HG02623 (cell line): ENCODE measurements at regions not wholly inside any gene's neighbourhood (a gene's known extent, or its start where the extent isn't known, plus 50 kb on each side); places are given as distances from the start of the nearest gene placed in this dataset.
A peak's percentile ranks its signal among the peaks of the same experiment; 100 is the strongest.

Source experiments
- ATAC-seq: cut with Tn5 transposase; IDR thresholded peaks from one replicate; pipeline ENCODE4 v1.9.1; 2021; ENCODE audit warnings: moderate library complexity; ENCODE audit not compliant: unreplicated experiment

DNA sequence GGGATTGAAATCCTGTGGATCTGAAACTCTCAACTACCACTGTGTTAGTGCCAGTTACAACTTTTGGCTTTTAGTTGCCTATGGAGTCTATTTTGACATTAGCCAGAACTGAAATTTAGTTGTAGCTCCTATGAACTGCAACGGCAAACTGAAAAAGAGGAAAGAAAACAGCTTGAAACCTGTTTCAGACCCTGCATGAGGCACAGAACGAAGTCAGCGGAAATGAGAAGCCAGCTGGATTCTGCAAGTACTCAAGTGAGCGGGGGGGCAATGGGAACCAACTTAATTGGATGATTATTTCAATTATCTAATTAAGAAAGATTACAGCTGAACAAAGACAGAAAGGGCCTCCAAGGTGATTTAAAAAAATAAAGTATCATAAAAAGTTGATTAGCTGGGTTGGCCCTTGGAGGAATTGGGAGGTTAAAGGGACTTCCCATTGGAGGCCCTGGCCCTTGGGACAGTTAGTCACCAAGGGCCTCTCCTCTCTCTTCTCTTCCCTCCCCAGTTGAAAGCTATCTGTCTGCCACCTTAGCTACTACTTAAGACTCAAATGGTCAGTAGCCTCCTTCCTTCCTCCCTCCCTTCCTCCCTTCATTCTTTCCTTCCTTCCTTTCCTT lies 352.1 kb downstream of the SHQ1 start:
- no peak for ATAC-seq

DNA sequence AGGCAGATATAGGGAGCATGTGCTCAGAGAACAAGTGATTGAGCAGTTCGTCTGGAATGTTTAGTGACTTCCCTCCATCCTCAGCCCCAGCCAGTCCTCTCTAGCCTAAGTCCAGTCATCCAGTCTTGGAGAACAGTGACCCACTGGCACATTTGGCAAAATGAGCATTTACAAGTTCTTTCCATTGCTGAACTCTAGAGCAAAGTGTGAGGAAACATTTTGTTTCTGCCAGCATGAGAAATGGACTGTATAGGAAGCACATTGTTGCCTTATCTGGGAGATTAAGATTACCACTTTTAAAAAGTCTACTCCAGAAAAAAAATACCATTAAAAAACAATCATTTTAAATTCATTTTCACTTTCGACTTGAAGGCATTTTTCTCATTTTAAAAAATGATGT lies 353.6 kb downstream of the SHQ1 start:
- ATAC-seq, result no peak

DNA sequence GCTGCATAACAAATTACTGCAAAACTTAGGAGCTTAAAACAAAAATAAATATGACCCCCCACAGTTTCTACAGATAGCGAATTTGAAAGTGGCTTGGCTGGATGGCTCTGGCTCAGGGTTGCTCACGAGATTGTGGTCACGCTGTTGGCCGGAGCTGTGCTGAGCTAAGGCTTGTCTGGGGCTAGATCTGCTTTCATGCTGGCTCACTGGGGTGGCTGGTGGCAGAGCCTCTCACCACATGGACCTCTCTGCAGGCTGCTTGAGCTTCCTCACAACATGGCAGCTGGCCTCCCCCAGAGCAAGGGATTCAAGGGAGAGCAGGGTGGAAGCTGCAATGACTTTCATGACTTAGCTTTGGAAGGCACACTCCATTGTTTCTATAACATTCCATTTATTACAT lies 354.1 kb downstream of the SHQ1 start:
- no peak for ATAC-seq

DNA sequence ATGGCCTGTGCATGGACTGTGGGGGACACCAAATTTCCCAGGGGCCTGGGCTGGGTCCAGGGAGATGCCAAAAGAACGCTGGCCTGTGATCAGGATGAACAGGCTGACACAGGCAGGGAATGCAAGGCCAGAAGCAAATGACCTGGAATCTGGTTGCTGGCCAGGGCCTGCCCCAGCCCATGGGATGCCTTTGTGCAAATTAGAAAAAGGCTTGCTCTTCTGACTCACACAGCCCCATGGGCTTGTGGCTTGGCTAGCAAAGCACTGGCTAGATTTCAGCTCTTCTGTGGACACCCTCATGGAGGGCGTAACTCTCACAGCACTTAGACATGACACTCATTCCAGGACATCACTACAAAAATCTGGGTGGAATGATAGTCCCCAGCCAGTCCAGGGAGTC lies 356.0 kb downstream of the SHQ1 start:
- ATAC-seq, result no peak

DNA sequence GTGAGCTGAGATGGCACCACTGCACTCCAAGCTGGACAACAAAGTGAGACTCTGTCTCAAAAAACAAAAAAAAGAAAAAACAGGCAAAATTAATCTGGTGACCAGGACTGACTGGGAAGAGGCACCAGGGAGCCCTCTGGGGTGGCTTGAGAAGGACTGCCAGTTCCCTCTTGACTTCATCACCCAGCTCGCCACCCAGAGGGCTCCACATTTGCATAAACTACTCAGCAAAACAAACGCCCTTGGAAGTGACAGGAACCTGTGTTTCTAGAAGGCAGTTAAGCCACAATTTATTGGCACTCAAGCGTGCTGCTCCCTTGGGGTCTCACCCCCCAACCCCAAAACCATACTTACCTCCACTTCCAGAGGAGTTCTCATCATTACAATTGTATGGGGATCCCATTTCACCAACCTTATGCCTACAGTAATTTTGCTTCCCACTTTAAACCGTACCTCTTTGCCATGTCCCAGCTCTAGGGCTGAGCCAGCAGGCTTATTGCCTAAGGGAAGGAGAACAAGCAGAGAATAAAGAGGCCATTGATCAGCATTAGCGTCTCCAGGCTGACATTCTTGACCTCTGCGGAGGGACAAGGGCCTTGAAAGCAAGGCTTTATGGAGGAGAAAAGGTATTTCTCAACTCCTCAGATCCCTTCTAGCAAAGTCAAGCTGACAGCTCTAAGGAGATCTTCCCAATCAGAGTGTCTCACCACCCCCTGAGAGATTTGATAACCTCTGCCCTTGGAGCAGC lies 357.4 kb downstream of the SHQ1 start:
- no peak for ATAC-seq

DNA sequence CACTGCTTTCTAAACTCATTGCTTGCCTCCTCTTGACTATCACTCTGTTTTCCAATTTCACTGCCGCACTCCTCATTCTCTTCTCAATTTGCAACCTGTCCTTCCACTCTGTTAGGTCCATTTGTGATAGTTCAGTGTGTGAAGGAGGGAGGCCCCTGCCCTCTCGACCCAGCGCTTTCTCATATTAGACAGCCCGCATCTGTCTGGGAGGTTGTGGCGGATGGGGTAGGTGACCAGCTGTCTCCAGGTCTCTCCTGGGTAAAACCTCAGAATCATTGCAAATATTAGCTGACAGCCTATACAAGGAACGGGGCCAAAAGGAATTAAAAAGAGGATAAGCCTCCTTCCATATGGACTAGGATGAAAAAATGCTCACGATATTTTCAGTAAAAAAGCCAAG lies 358.3 kb downstream of the SHQ1 start:
- ATAC-seq, result no peak

DNA sequence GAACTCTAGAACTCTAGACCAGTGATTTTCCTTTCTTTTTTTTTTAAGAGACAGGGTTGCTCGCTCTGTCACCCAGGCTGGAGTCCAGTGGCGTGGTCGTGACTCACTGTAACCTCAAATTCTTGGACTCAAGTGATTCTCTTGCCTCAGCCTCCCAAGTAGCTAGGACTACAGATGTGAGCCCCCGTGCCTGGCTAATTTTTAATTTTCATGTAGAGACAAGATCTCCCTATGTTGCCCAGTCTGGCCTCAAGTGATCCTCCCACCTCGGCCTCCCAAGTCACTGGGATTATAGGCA lies 359.6 kb downstream of the SHQ1 start:
- no peak for ATAC-seq

DNA sequence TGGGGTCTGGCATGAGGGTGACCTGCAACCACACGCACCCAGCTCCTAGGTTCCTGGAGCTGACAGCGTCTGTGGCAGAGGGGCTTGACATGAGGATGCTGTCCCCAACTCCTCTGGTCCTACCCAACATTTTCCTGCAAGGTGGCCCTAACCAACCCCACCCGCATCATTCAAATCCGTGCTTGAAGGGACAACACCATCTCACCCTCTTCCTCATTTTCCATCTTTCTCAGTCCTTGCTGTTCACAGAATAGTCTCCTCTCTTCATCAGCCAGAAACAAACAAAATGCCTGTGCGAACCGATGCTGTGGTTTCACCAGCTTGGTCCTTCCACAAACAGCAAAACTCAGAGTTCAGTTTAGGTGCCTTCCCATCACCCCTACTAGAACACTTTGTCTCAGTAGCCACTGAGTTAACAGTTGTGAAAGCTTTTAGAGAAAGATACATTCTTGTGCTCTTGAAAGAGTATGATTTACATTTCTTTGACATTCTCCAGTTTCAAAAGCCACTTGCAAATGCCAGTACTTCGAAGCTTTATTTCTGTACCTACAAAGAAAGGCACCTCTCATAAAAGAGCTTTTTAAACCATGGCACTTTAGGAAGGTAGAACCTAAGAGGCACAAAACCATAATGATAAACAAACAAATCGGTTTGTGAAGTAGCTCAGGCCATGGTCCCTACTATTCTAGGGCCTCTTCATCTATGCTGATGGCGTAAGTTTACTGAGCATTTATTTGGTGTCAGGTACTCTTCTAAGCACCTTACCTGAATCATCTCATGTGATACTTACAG lies 360.1 kb downstream of the SHQ1 start:
- no peak for ATAC-seq

DNA sequence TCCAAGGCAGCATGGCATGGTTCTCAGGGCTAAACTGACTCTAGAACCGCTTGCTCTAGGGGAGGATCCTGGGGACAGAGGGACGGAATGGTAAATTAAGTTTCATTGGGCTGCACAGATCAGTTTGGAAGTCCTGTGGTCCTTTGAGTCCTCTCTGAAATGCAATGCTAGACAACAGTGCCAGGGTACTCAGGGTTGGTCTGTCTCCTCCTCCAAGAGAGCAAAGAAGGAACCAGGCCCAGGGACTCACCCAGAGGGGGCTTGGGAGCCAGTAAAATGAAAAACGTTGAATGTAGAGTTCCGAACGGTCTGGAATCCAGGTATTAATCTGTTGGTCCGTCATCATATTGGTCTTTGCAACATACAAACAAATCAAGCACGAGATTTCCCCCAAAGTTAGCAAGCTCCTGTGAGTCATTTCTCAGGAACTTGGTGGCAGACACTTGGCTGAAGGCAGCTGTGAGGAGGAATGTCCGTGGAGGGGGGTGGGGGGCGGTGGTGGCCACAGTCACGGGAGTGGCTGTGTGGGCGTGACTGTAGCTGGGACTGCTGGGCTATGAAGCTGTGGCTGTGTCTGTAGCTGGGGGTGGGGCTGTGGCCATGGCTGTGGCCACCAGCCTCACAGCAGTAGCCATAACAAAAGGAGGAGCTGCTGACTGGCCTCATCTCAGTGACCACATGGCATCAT lies 361.0 kb downstream of the SHQ1 start:
- ATAC-seq, result no peak

DNA sequence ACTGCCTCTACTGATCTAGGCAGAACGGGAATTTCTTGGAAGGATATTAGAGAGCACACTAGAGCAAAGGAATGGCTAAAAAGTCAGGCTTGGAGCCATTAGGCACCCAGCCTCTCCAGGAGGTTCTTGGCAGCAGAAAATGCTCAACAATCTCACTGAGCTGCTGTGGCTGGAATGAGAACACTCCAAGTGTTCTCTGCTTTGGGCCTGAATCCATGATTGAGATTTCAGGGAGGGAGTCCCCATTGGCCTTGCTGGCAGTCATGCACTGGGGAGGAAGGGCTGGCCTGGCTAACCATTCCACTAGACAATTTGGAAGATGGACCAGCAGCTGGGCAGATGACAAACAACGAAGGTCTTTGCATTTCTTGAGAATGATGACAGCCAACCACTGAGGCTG lies 362.6 kb downstream of the SHQ1 start:
- no peak for ATAC-seq

DNA sequence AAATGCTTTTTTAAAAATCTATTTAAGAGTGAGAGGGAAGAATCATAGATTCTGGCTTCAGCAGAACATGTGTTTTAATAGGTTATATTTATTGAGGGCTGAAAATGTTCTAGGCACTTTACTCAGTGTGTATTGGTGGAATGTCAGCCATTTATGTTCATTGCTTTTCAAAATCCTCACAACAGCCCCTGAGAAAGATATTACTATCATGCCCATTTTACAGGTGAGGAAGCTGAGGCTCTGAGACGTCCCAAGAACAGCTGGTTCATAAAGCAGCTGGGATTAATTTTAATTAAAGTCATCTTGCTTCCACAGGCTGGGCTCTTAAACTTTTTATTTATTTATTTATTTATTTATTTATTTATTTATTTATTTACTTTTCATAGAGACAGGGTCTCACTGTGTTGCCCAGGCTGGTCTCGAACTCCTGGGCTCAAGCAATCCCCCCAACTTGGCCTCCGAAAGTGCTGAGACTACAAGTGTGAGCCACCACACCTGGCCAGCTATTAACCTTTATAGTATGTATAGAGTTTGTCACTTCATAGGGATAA lies 364.6 kb downstream of the SHQ1 start:
- ATAC-seq, result no peak

DNA sequence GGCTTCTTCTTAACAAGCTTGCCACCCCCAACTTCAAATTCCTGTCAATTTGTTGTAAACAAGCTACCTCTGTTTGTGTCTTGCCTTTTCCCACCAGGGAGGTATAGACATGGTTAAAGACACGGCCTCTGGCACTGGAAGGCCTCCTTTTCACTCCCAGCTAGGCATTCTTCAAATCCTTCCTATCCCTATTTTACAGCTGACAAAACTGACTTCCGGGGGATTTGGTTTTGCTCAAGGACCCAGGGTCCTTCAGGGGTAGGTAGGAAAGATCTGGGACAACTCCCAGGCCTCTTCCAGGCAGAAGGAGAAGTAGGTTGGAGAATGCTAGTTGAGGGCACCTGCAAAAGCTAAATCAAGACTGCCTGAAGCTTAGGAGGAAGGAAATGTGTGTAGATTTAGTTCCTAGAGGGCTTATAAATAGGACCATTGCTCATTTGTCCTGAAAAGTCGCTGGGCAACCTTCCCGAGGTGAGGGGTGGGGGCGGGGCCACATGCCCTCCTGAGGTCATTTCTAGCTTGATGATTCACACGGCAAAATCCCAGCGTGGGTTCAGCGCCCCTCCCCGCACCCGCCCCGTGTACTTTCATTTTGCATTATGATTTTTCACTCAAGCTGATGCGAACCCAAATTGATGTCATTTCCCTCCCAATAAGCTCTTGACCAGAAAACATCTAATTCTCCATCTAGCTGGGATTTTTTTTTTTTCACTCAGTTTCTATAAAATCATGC lies 365.5 kb downstream of the SHQ1 start:
- no peak for ATAC-seq

DNA sequence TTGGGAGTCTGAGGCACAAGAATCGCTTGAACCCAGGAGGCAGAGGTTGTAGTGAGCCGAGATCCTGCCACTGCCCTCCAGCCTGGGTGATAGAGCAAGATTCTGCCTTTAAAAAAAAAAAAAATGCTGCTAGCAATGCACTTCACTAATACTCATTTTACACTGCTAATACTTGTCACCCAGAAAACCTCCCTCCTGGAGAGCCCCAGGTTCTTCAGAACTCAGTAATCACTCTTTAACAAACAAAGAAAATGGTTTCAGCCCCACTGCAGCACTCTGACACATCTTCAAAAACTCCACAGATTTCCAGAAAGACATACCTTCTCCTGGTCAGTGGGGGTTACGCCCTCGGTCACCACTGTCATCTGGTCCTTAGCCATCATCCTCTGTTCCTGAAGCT lies 366.7 kb downstream of the SHQ1 start:
- no peak for ATAC-seq

DNA sequence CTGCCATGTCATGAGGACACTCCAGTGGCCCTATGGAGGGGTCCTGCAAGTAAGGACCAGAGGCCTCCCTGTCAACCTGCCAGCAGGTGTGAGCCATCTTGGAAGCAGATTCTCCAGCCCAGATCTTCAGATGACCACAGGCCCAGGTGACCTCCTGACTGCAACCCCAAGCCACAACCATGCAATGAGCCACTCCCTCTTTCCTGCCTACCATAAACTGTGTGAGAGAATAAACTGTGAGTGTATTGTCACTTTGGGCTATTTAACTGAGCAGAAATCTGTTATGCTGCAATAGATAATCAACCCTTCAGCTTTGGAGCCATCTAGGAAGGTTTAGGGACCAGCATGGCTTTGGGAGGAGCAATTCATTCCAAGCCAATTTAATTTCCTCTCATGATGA lies 367.9 kb downstream of the SHQ1 start:
- no peak for ATAC-seq

DNA sequence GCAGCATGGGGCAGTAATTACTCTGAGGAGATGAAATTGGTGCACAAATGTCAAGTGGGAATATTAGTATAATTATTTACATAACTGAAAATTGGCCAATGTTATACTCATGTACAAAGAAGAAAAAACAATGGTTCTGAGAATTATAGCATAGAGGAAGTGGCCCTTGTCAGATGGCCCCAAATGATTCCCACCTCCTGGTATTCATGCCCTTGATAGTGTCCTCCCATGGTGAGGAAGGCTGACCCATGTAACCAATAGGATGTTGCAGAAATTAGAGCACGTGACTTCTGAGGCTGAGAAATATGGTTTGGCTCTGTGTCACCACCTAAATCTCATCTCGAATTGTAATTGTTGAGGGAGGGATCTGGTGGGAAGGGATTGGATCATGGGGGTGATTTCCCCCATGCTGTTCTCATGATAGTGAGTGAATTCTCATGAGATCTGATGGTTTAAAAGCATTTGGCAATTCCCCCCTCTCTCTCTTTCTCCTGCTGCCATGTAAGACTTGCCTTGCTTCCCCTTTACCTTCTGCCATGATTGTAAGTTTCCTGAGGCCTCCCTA lies 368.5 kb downstream of the SHQ1 start:
- ATAC-seq, result no peak

DNA sequence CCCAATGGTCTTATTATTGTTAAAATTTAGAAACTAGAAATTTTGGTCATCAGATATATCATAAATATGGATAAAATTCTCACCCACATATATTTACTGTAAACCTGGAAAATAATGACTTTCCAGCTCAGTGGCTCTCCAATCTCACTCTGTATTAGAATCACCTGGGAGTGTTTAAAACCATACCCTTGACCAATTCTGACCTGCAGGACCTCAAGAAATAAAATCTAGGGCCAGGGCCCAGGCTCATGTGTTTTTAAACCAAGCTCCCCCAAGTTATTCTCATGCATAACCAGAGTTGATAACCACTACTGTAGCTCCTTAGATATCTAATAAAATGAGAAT lies 372.1 kb downstream of the SHQ1 start:
- no peak for ATAC-seq

DNA sequence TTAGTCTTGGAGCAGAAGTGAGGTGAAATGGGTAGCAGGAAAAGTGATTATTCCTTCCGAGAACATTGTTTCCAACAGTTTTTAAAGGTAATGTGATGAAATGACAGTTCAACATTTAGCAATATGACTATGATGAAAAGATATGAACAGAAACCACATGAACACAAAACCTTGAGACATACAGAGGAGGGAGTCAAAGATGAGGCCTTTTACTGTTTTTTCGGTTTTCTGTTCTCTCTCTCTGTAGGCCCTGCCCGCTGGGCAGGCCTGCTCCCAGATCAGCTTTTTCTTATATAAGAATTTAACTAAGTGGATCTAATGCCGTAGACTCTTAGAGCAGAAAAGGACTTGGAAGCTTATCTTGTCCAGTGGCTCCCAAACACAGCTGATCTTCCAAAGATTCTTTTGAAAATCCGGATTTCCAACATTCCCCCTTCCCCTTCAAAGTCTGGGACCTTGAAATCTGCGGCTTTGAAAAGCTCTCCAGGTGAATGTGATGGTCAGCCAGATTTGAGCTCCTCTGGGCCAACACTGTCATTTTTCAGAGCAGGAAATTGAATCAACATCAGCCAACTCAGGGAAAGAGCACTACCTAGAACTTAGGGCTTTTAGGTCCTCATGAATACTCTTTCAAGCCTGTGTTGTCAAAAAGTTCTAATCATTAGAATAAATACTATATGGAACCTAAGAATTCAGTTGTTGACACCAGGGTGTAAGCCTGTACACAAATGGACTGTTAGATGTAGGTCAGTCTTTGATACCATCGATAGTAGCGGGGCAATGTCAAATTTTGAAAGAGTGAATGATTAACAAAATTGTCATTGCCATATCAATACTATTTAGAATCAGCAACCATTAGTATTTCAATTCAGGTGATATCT lies 372.7 kb downstream of the SHQ1 start:
- ATAC-seq, result no peak

DNA sequence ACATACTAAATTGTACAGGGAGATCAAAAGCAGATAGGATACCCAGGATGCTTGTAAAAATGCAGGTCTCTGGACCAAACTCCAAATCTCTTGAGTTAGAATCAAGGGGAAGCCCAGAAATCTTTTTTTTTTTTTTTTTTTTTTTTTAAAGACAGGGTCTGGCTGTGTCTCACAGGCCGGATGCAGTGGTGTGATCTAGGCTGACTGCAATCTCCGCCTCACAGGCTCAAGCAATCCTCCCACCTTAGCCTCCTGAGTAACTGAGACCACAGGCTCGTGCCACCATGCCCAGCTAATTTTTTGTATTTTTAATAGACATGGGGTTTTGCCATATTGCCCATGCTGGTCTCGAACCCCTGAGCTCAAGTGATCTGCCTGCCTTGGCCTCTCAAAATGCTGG lies 373.5 kb downstream of the SHQ1 start:
- no peak for ATAC-seq

DNA sequence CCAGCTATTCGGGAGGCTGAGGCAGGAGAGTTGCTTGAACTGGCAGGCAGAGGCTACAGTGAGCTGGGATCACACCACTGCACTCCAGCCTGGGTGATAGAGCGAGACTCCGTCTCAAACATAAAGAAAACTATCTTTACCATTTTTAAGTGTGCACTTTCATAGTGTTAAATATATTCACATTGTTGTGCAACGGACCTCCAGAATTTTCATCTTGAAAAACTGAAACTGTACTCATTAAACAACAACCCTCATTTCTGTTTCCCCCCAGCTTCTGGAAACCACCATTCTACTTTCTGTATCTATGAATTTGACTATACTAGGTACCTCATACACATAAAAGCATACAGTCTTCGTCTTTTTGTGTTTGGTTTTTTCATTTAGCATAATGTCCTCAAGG lies 375.1 kb downstream of the SHQ1 start:
- peak; percentile 93 for ATAC-seq
